ENCODE measurements at regions not wholly inside any gene's neighbourhood (a gene's known extent, or its start where the extent isn't known, plus 50 kb on each side); places are given as distances from the start of the nearest gene placed in this dataset.
A peak's percentile ranks its signal among the peaks of the same experiment; 100 is the strongest.

DNA sequence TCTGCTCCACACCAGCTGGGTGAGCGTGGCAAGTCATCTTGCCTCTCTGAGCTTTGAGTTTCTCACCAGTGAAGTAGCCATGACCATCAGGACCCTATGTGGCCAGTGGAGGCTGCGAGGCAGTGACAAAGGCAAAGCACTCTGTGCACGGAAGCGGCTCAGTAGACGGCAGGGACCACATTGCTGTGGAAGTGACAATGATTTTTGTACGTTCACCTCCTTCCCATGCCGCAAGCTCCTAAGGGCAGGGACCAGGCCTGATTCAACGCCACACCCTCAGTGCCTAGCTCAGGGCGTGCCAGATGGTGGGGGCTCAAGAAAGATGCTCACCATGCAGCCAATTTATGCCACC, 210.5 kb downstream of the MATN1 start:
- no peak for TF ChIP-seq CTCF (IDR thresholded peaks at IDR 0.05)
- Mint-ChIP-seq H3K27me3 (ENCODE audit: low read depth) (peaks cover 8% of the 10 kb centered on the region), H3K36me3 (ENCODE audit: low read depth) (no peaks in the 10 kb centered on the region), H3K4me3 (ENCODE audit: unreplicated experiment) (no peak overlapping the region), H3K4me1 (ENCODE audit: low read depth) (peaks cover 10% of the 10 kb centered on the region), H3K9me3 (ENCODE audit: low read depth) (no peaks in the 10 kb centered on the region), H3K27ac (ENCODE audit: unreplicated experiment) (no peak overlapping the region)
- DNase-seq (ENCODE audit: low spot score) = no peak

DNA sequence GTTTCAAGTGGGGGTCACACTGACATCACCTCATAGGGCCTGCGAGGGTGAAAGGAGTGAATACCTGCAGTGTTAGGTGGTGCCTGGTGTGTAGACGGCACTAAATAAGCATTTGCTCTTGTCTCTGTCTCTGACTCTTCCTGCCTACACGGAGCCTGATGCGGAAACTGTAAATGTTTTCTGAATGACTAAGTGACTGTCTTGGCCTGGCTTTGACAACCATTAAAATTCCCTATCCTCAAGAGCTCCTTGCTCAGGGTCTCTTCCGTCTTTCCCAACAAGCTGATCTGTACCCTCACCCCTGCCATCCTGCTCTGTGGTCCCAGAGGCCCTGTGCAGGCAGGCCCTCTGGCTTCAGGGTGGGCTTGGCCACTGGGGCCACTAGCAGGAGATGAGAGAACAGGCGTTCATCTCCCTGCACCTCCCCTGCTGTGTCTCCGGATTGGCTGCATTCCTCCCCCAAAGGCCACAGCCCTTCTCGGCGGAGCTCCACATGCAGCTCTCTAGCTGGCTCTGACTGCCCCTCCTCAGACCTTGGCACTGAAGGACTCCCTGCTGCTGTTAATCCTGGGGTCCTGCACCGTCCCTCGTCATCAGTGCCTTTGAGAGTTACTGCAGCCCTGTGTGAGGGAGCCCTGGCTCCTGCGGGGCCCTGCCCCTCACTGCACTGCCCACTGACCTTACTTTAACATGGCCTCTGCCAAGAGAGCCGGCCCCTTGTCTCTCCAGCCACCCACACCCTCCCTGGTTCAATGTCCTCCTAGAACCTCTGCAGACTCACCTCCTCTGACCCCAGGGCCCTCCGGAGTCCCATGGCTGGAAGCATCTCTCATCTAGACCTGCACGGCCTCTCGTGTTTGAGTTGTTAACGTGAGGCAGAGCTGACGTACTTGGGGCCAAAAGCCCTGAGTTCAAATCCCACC, 211.1 kb downstream of the MATN1 start:
- no peak for DNase-seq (ENCODE audit: low spot score)
- peaks cover 10% of the 10 kb centered on the region for H3K4me1 Mint-ChIP-seq (ENCODE audit: low read depth)
- H3K27ac Mint-ChIP-seq (ENCODE audit: unreplicated experiment) = no peak overlapping the region
- peaks cover 8% of the 10 kb centered on the region for H3K27me3 Mint-ChIP-seq (ENCODE audit: low read depth)
- TF ChIP-seq CTCF (IDR thresholded peaks at IDR 0.05) = no peak
- no peak overlapping the region for H3K4me3 Mint-ChIP-seq (ENCODE audit: unreplicated experiment)
- no peaks in the 10 kb centered on the region for H3K9me3 Mint-ChIP-seq (ENCODE audit: low read depth)
- no peaks in the 10 kb centered on the region for H3K36me3 Mint-ChIP-seq (ENCODE audit: low read depth)

DNA sequence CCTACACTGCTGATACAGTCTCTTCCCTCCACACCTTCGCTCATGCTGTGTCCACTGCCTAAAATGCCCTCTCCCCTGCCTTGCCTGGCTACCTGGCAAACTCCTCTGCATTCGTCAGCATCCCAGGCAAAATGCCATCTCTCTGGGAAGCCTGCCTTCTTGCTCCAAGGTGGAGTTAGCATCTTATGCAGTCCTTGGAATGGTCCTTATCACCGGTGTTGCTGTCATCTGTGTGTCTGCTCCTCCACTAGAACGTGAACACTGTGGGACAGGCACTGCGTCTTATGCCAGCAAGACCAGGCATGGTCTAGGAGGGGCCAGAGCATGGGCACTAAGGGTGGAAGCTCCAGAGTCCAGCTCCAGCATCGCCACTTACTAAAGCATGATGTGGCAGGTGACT, 211.8 kb downstream of the MATN1 start:
- DNase-seq (ENCODE audit: low spot score) = peak; percentile 39
- Mint-ChIP-seq H3K36me3 (ENCODE audit: low read depth) (no peaks in the 10 kb centered on the region), H3K4me1 (ENCODE audit: low read depth) (peaks cover 10% of the 10 kb centered on the region), H3K4me3 (ENCODE audit: unreplicated experiment) (no peak overlapping the region), H3K27ac (ENCODE audit: unreplicated experiment) (no peak overlapping the region), H3K27me3 (ENCODE audit: low read depth) (peaks cover 8% of the 10 kb centered on the region), H3K9me3 (ENCODE audit: low read depth) (no peaks in the 10 kb centered on the region)
- TF ChIP-seq CTCF (IDR thresholded peaks at IDR 0.05) = no peak

GRCh38 chr1:30511106-30511505, 212.3 kb downstream of the MATN1 start:
- Mint-ChIP-seq H3K9me3 (ENCODE audit: low read depth) (no peaks in the 10 kb centered on the region), H3K36me3 (ENCODE audit: low read depth) (no peaks in the 10 kb centered on the region), H3K27me3 (ENCODE audit: low read depth) (peaks cover 8% of the 10 kb centered on the region), H3K27ac (ENCODE audit: unreplicated experiment) (no peak overlapping the region), H3K4me3 (ENCODE audit: unreplicated experiment) (no peak overlapping the region), H3K4me1 (ENCODE audit: low read depth) (peaks cover 10% of the 10 kb centered on the region)
- no peak for TF ChIP-seq CTCF (IDR thresholded peaks at IDR 0.05)
- no peak for DNase-seq (ENCODE audit: low spot score)

GRCh38 chr1:30509670-30510069, 213.7 kb downstream of the MATN1 start:
- Mint-ChIP-seq H3K4me1 (ENCODE audit: low read depth) (peaks cover 10% of the 10 kb centered on the region), H3K27ac (ENCODE audit: unreplicated experiment) (no peak overlapping the region), H3K36me3 (ENCODE audit: low read depth) (no peaks in the 10 kb centered on the region), H3K9me3 (ENCODE audit: low read depth) (no peaks in the 10 kb centered on the region), H3K27me3 (ENCODE audit: low read depth) (peaks cover 11% of the 10 kb centered on the region), H3K4me3 (ENCODE audit: unreplicated experiment) (no peak overlapping the region)
- DNase-seq (ENCODE audit: low spot score) = no peak
- no peak for TF ChIP-seq CTCF (IDR thresholded peaks at IDR 0.05)
